ENCODE measurements at regions not wholly inside any gene's neighbourhood (a gene's known extent, or its start where the extent isn't known, plus 50 kb on each side); places are given as distances from the start of the nearest gene placed in this dataset.

GRCh38 chr12:45586486-45586885 lies 143.0 kb upstream of the ARID2 start:
- TF ChIP-seq EP300 (IDR thresholded peaks at IDR 0.05) (no peak), CTCF (IDR thresholded peaks at IDR 0.05) (no peak)

All from tibial nerve (tissue), 4 donors.